ENCODE measurements at regions not wholly inside any gene's neighbourhood (a gene's known extent, or its start where the extent isn't known, plus 50 kb on each side); places are given as distances from the start of the nearest gene placed in this dataset.

- TF ChIP-seq CTCF (IDR thresholded peaks at IDR 0.05): no peak
- TF ChIP-seq ZFX (IDR thresholded peaks at IDR 0.05; ENCODE audit: borderline replicate concordance): no peak
These were observed 241.4 kb upstream of the ARHGAP24 start for GRCh38 chr4:85233516-85233915.

Measured in 22Rv1 (cell line).